ENCODE measurements at regions not wholly inside any gene's neighbourhood (a gene's known extent, or its start where the extent isn't known, plus 50 kb on each side); places are given as distances from the start of the nearest gene placed in this dataset.
A peak's percentile ranks its signal among the peaks of the same experiment; 100 is the strongest.

- DNase-seq (ENCODE audit: low read depth in 1 of 2, low spot score in 1 of 2) = no peak
Measured at GRCh38 chr2:9106338-9107167, 100.1 kb upstream of the ASAP2 start.

GRCh38 chr2:9105601-9106337 lies 100.8 kb upstream of the ASAP2 start:
- no peak for DNase-seq (ENCODE audit: low read depth in 1 of 2, low spot score in 1 of 2)

GRCh38 chr2:9103663-9104277 lies 100.3 kb upstream of the MBOAT2 start:
- no peak for DNase-seq (ENCODE audit: low read depth in 1 of 2, low spot score in 1 of 2)

GRCh38 chr2:9102861-9103662 lies 99.6 kb upstream of the MBOAT2 start:
- DNase-seq (ENCODE audit: low read depth in 1 of 2, low spot score in 1 of 2) = no peak

GRCh38 chr2:9101763-9102425 lies 98.4 kb upstream of the MBOAT2 start:
- no peak for DNase-seq (ENCODE audit: low read depth in 1 of 2, low spot score in 1 of 2)

- DNase-seq (ENCODE audit: low read depth in 1 of 2, low spot score in 1 of 2) = no peak
Measured at GRCh38 chr2:9100080-9100876, 96.8 kb upstream of the MBOAT2 start.

GRCh38 chr2:9099341-9099751 lies 95.9 kb upstream of the MBOAT2 start:
- peak in 1 of 2 donors; percentile 17 for DNase-seq (ENCODE audit: low read depth in 1 of 2, low spot score in 1 of 2)

- DNase-seq (ENCODE audit: low read depth in 1 of 2, low spot score in 1 of 2) = no peak
Measured at GRCh38 chr2:9097892-9098291, 94.4 kb upstream of the MBOAT2 start.

GRCh38 chr2:9097239-9097638 lies 93.8 kb upstream of the MBOAT2 start:
- no peak for DNase-seq (ENCODE audit: low read depth in 1 of 2, low spot score in 1 of 2)

GRCh38 chr2:9096761-9097160 lies 93.3 kb upstream of the MBOAT2 start:
- DNase-seq (ENCODE audit: low read depth in 1 of 2, low spot score in 1 of 2) = no peak

- no peak for DNase-seq (ENCODE audit: low read depth in 1 of 2, low spot score in 1 of 2)
Measured at GRCh38 chr2:9095690-9096089, 92.2 kb upstream of the MBOAT2 start.

GRCh38 chr2:9095226-9095625 lies 91.7 kb upstream of the MBOAT2 start:
- no peak for DNase-seq (ENCODE audit: low read depth in 1 of 2, low spot score in 1 of 2)

- no peak for DNase-seq (ENCODE audit: low read depth in 1 of 2, low spot score in 1 of 2)
Measured at GRCh38 chr2:9094117-9094516, 90.6 kb upstream of the MBOAT2 start.

GRCh38 chr2:9093324-9093723 lies 89.8 kb upstream of the MBOAT2 start:
- no peak for DNase-seq (ENCODE audit: low read depth in 1 of 2, low spot score in 1 of 2)

- no peak for DNase-seq (ENCODE audit: low read depth in 1 of 2, low spot score in 1 of 2)
Measured at GRCh38 chr2:9092383-9093282, 89.1 kb upstream of the MBOAT2 start.

- DNase-seq (ENCODE audit: low read depth in 1 of 2, low spot score in 1 of 2) = no peak
Measured at GRCh38 chr2:9091811-9092210, 88.3 kb upstream of the MBOAT2 start.

- DNase-seq (ENCODE audit: low read depth in 1 of 2, low spot score in 1 of 2) = no peak
Measured at GRCh38 chr2:9089831-9090230, 86.3 kb upstream of the MBOAT2 start.

- DNase-seq (ENCODE audit: low read depth in 1 of 2, low spot score in 1 of 2) = no peak
Measured at GRCh38 chr2:9087121-9087681, 83.7 kb upstream of the MBOAT2 start.

- no peak for DNase-seq (ENCODE audit: low read depth in 1 of 2, low spot score in 1 of 2)
Measured at GRCh38 chr2:9086465-9086864, 83.0 kb upstream of the MBOAT2 start.

Measured in activated CD4-positive, alpha-beta T cell treated with anti-CD3 and anti-CD28 coated beads, Interleukin-2, amount 50 U/mL, for 24 hours (primary cell).